Sciatic nerve (tissue), 2 donors: ENCODE measurements at regions not wholly inside any gene's neighbourhood (a gene's known extent, or its start where the extent isn't known, plus 50 kb on each side); places are given as distances from the start of the nearest gene placed in this dataset.
"Not testable (repeated sequence)": the region's sequence is repeated elsewhere in the genome, so short reads cannot be mapped to it uniquely, and the experiment has no call there.

Source experiments
- ATAC-seq: fragments of 200-7000 bp; cut with Tn5 transposase; one replicate; pipeline ENCODE4 v1.9.1; 2020; ENCODE audit warnings: mild to moderate bottlenecking, moderate library complexity
- DNase-seq: peaks from one replicate; pipeline ENCODE4 v3.0.0-alpha.2; 2020; ENCODE audit warnings: low spot score
- intact Hi-C: fragments of 100-400 bp; cut with DNase I; formaldehyde crosslinking; loops from one replicate; pipeline ENCODE4 v1.14.2; 2022
- donor health status: DM: no; HTN: no; CAD: no.
- donor health status: DM: no; HTN: no; CAD: no.

- DNase-seq (no peak), ATAC-seq (no peak)
- intact Hi-C loops: no loop called here
Observed at GRCh38 chr13:86562866-86563265, 763.6 kb upstream of the SLITRK6 start.

GRCh38 chr13:86563308-86563707 lies 764.1 kb upstream of the SLITRK6 start:
- DNase-seq: no peak
- intact Hi-C loops: no loop called here
- ATAC-seq: no peak

- DNase-seq: no peak
- no peak for ATAC-seq
- intact Hi-C loops: no loop called here
Observed at GRCh38 chr13:86567119-86567518, 767.9 kb upstream of the SLITRK6 start.

- intact Hi-C loops: no loop called here
- ATAC-seq (no peak), DNase-seq (no peak)
Observed at GRCh38 chr13:86569119-86569518, 769.9 kb upstream of the SLITRK6 start.

- intact Hi-C loops: no loop called here
- DNase-seq: no peak
- ATAC-seq: no peak
Observed at GRCh38 chr13:86569974-86570373, 770.8 kb upstream of the SLITRK6 start.

GRCh38 chr13:86572115-86572514 lies 772.9 kb upstream of the SLITRK6 start:
- no peak for DNase-seq
- ATAC-seq: no peak
- intact Hi-C loops: no loop called here

- intact Hi-C loops: no loop called here
- DNase-seq (no peak), ATAC-seq (no peak)
Observed at GRCh38 chr13:86579662-86580061, 780.4 kb upstream of the SLITRK6 start.

- intact Hi-C loops: no loop called here
- DNase-seq: no peak
- no peak for ATAC-seq
Observed at GRCh38 chr13:86581706-86582105, 782.5 kb upstream of the SLITRK6 start.

- DNase-seq (no peak), ATAC-seq (no peak)
- intact Hi-C loops: no loop called here
Observed at GRCh38 chr13:86584301-86584700, 785.1 kb upstream of the SLITRK6 start.

GRCh38 chr13:86585835-86586234 lies 786.6 kb upstream of the SLITRK6 start:
- intact Hi-C loops: no loop called here
- ATAC-seq (no peak), DNase-seq (no peak)

GRCh38 chr13:86591862-86592261 lies 792.6 kb upstream of the SLITRK6 start:
- ATAC-seq (no peak), DNase-seq (no peak)
- intact Hi-C loops: no loop called here

GRCh38 chr13:86601351-86601750 lies 802.1 kb upstream of the SLITRK6 start:
- ATAC-seq: no peak
- DNase-seq: no peak

GRCh38 chr13:86606264-86606663 lies 807.0 kb upstream of the SLITRK6 start:
- DNase-seq (no peak), ATAC-seq (no peak)
- intact Hi-C loops: no loop called here

More at GRCh38 chr13:86601351-86601750, 802.1 kb upstream of the SLITRK6 start:
- intact Hi-C loops: no loop called here

- intact Hi-C loops: no loop called here
- no peak for ATAC-seq
- no peak for DNase-seq
Observed at GRCh38 chr13:86608701-86609100, 809.5 kb upstream of the SLITRK6 start.

- intact Hi-C loops: no loop called here
- no peak for ATAC-seq
Observed at GRCh38 chr13:86633346-86633745, 834.1 kb upstream of the SLITRK6 start.

GRCh38 chr13:86651171-86651570 lies 852.0 kb upstream of the SLITRK6 start:
- ATAC-seq, intact Hi-C loops, DNase-seq: not testable (repeated sequence)

More at GRCh38 chr13:86633346-86633745, 834.1 kb upstream of the SLITRK6 start:
- DNase-seq: no peak

GRCh38 chr13:86653009-86653408 lies 853.8 kb upstream of the SLITRK6 start:
- no peak for DNase-seq
- no peak for ATAC-seq
- intact Hi-C loops: no loop called here

- no peak for ATAC-seq
- intact Hi-C loops: no loop called here
- no peak for DNase-seq
Observed at GRCh38 chr13:86655561-86655960, 856.3 kb upstream of the SLITRK6 start.

- intact Hi-C loops: no loop called here
- ATAC-seq: no peak
Observed at GRCh38 chr13:86660090-86660489, 860.9 kb upstream of the SLITRK6 start.

GRCh38 chr13:86665842-86666241 lies 866.6 kb upstream of the SLITRK6 start:
- intact Hi-C loops: no loop called here
- DNase-seq (no peak), ATAC-seq (no peak)

More at GRCh38 chr13:86660090-86660489, 860.9 kb upstream of the SLITRK6 start:
- no peak for DNase-seq

GRCh38 chr13:86673931-86674431 lies 874.8 kb upstream of the SLITRK6 start:
- ATAC-seq: no peak
- intact Hi-C loops: no loop called here
- DNase-seq: no peak

GRCh38 chr13:86681223-86681622 lies 882.0 kb upstream of the SLITRK6 start:
- intact Hi-C loops: no loop called here
- ATAC-seq (no peak), DNase-seq (no peak)
